Nephron progenitor cell (in vitro differentiated cells): ENCODE measurements at regions not wholly inside any gene's neighbourhood (a gene's known extent, or its start where the extent isn't known, plus 50 kb on each side); places are given as distances from the start of the nearest gene placed in this dataset.

Source experiments
- DNase-seq: peaks from one replicate; pipeline ENCODE4 v3.0.0; 2021
- H3K27ac Mint-ChIP-seq: 2 replicates; pipeline ENCODE4 v1.8.0; 2021; ENCODE audit warnings: mild to moderate bottlenecking, moderate library complexity, mixed read lengths
- H3K27me3 Mint-ChIP-seq: 2 replicates; pipeline ENCODE4 v1.8.0; 2021; ENCODE audit warnings: mild to moderate bottlenecking, low read depth, mixed read lengths; ENCODE audit not compliant: poor library complexity
- H3K36me3 Mint-ChIP-seq: 2 replicates; pipeline ENCODE4 v1.8.0; 2021; ENCODE audit warnings: low read depth, mixed read lengths
- H3K4me1 Mint-ChIP-seq: 2 replicates; pipeline ENCODE4 v1.8.0; 2021; ENCODE audit warnings: mixed read lengths
- H3K4me3 Mint-ChIP-seq: 2 replicates; pipeline ENCODE4 v1.8.0; 2021; ENCODE audit warnings: mild to moderate bottlenecking, moderate library complexity, mixed read lengths
- H3K9me3 Mint-ChIP-seq: 2 replicates; pipeline ENCODE4 v1.8.0; 2021; ENCODE audit warnings: mild to moderate bottlenecking, moderate library complexity, mixed read lengths
- TF ChIP-seq, protein P1 (sequence below): fragments of 200-600 bp; sonication (generic); IDR thresholded peaks from 2 replicates; pipeline ENCODE4 v1.5.0; 2021; ENCODE audit warnings: antibody characterized with exemption

DNA sequence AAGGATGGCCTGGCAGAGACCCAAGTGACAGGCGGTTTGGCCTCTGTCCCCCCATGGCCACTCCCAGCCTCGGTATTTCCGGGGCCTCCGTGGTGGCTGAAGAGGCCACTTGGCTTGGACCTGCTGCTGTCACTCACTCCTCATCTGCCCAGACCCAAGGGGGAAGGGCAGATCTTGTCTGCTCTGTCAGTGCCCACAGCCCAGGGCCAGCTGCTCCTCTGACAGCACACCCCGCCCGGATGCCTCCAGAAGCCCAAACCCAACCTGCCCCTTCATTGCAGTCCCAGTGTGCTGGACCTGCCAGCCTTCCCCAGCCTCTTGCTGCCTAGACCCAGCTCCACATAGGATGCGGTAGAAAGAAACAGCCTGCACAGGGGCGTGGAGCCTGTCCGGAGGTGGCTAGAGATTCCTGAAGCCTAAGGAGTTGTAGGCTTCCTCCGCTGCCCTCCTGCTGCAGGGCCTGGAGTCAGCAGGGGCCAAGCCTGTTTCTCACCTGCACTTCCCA lies 52.0 kb downstream of the MAGEF1 start:
- Mint-ChIP-seq H3K27me3 (peaks cover 29% of the 10 kb centered on the region), H3K36me3 (no peaks in the 10 kb centered on the region), H3K27ac (no peak overlapping the region), H3K4me3 (no peak overlapping the region), H3K4me1 (peaks cover 69% of the 10 kb centered on the region), H3K9me3 (no peaks in the 10 kb centered on the region)
- TF ChIP-seq, protein P1, sequence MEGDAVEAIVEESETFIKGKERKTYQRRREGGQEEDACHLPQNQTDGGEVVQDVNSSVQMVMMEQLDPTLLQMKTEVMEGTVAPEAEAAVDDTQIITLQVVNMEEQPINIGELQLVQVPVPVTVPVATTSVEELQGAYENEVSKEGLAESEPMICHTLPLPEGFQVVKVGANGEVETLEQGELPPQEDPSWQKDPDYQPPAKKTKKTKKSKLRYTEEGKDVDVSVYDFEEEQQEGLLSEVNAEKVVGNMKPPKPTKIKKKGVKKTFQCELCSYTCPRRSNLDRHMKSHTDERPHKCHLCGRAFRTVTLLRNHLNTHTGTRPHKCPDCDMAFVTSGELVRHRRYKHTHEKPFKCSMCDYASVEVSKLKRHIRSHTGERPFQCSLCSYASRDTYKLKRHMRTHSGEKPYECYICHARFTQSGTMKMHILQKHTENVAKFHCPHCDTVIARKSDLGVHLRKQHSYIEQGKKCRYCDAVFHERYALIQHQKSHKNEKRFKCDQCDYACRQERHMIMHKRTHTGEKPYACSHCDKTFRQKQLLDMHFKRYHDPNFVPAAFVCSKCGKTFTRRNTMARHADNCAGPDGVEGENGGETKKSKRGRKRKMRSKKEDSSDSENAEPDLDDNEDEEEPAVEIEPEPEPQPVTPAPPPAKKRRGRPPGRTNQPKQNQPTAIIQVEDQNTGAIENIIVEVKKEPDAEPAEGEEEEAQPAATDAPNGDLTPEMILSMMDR, result no peak
- DNase-seq, result no peak

DNA sequence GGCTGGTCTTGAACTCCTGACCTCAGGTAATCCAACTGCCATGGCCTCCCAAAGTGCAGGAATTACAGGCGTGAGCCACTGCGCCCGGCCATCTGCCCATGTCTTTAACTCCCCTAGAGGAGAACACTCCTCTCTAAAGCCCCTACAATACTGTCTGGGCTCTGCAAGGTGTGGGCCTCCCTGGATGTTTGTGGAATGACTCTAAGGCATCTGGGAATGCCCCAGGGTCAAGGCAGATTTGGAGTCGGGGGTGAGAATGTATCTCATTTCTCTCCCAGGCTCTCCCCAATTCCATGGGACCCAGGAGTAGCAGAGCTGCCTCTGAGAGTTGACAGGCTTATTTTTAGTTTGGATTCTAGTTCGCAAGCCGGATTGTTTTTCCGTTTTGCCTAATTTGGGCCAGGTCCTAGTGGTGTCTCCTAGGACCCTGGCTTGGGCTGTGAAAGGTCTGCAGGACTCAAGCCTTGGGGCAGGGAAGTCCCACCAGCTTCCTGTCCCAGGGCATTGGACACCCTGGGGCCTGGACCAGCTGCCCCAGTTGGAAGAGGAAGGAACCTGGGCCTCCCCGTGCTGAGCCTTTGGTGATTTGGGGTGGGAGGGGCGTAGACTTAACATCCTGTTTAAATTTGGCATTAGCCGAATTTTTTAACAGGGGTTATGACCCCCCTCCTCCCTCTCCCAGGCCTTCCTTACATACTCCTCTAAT lies 53.5 kb downstream of the MAGEF1 start:
- H3K36me3 Mint-ChIP-seq, result no peaks in the 10 kb centered on the region
- DNase-seq, result no peak
- peaks cover 72% of the 10 kb centered on the region for H3K4me1 Mint-ChIP-seq
- H3K9me3 Mint-ChIP-seq, result peaks cover 10% of the 10 kb centered on the region
- H3K27ac Mint-ChIP-seq, result peak overlapping the region; percentile 93
- TF ChIP-seq, protein P1, result no peak
- H3K27me3 Mint-ChIP-seq, result peaks cover 28% of the 10 kb centered on the region
- H3K4me3 Mint-ChIP-seq, result no peak overlapping the region

DNA sequence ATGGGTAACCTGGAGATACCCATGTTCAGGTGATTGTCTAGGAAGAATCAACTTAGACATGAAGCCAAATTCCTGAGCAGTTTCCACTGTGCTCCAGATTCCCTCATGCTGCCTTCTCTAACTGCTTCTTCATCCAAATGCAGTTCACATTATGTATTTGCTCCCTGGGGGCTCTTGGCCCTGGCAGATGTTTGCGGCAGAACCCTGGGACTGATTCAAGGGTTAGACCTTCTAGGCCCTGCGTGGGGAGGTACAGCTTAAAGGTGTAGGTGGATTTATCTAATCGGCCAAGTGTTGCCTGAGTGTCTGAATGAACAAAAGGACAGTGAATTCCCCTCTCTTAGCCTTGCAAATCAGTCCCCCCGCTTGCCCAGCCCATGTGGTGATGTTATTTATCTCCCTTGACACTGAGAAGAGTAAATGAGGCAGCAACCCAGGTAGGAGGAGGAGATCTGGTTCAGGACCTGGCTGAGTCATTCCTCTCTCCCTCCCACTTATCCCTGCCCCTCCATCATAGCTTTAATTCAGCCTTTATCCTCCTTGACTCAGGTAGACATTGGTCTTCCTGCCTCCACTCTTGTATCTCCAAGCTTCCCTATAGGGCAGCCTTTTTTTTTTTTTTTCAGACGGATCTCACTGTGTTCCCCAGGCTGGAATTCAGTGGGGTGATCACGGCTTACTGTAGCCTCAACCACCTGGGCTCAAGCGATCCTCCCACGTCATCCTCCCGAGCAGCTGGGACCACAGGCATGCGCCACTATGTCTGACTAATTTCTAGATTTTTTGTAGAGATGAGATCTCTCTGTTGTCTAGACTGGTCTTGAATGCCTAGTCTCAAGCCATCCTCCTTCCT lies 54.8 kb downstream of the MAGEF1 start:
- TF ChIP-seq, protein P1, result no peak
- Mint-ChIP-seq H3K4me1 (peaks cover 71% of the 10 kb centered on the region), H3K36me3 (no peaks in the 10 kb centered on the region), H3K4me3 (peak overlapping the region; percentile 7), H3K27me3 (peaks cover 26% of the 10 kb centered on the region), H3K9me3 (peaks cover 17% of the 10 kb centered on the region), H3K27ac (peak overlapping the region; percentile 89)
- no peak for DNase-seq

DNA sequence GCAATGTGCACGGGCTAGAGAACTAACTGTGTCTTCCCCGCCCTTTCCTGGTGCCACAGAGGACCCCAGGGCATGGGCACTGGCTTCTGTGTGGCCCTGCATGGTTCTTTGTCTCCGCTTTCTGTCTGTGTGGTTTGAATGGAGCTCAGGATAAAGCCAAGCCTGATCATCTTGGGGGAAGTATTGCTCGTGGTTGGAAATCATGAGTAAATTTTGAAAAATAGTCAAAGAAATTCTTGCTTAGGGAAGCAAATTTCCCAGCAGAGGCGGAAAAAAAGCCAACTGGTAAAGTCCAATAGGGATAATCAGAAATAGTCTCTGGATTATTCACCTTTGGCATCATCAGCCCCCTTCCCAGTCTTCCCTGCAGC lies 55.4 kb downstream of the MAGEF1 start:
- Mint-ChIP-seq H3K36me3 (no peaks in the 10 kb centered on the region), H3K4me1 (peaks cover 71% of the 10 kb centered on the region), H3K4me3 (no peak overlapping the region), H3K9me3 (peaks cover 17% of the 10 kb centered on the region), H3K27me3 (peaks cover 29% of the 10 kb centered on the region), H3K27ac (no peak overlapping the region)
- DNase-seq, result no peak
- TF ChIP-seq, protein P1, result no peak

DNA sequence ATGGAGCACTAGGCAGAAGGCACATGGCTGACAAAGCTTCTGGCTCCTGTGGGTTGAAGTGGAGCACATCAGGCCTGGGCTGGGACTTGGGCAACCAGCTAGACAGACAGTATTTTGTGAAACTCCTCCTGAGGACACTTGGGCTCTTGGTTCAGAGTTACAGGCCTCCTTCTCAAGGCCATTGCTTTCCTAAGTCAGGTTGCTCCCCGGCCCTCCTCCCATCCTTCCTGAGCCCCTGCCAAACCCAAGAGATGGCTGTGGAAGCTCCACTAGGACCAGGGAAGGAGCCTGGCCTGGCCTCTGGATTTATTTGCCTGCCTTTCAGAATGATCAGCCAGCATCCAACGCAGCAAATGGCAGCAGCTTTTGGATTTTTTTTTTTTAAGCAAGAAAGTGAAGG lies 56.3 kb downstream of the MAGEF1 start:
- TF ChIP-seq, protein P1, result no peak
- Mint-ChIP-seq H3K9me3 (peaks cover 17% of the 10 kb centered on the region), H3K4me3 (no peak overlapping the region), H3K27me3 (peaks cover 27% of the 10 kb centered on the region), H3K27ac (no peak overlapping the region), H3K4me1 (peaks cover 73% of the 10 kb centered on the region), H3K36me3 (no peaks in the 10 kb centered on the region)
- DNase-seq, result no peak
